ENCODE measurements at regions not wholly inside any gene's neighbourhood (a gene's known extent, or its start where the extent isn't known, plus 50 kb on each side); places are given as distances from the start of the nearest gene placed in this dataset.
"Not testable (repeated sequence)": the region's sequence is repeated elsewhere in the genome, so short reads cannot be mapped to it uniquely, and the experiment has no call there.

DNA sequence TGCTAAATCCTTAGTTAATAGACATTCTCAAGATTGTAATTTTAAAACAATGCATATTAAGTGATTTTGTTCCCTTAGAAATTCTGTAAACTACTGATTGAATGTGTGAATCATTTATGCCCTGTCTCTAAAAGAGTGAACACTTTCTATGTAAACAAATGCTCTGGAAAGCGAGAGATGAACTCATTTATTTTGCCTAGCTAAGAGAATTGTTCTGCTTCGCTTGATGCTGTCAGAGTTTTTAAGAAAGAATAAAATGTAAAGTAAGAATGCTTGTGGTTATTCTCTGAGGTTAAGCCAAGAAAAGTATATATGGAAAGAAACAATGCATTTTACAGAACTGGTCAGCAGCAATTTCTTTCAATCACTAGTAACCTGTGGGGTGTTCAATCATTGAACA, 347.4 kb upstream of the NUDT12 start:
- no peak for DNase-seq

DNA sequence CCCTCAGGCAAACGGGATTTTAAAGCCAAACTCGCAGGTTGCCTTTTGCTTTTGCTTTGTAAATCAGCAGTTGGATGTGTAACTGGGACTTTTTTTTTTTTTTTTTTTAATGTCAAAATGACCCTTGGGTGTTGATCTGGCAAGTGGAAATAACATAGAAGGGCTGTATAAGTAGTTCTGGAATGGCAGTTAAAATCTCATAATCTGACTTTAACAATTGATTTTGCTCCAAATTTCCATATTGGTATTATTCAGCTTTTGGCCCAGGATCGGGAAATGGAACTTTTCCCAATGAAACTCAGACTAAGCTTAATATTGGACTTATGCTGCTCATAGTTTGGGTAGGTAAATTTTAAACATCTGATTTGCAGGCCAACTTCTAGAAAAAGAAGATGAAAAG, 346.8 kb upstream of the NUDT12 start:
- DNase-seq = no peak

DNA sequence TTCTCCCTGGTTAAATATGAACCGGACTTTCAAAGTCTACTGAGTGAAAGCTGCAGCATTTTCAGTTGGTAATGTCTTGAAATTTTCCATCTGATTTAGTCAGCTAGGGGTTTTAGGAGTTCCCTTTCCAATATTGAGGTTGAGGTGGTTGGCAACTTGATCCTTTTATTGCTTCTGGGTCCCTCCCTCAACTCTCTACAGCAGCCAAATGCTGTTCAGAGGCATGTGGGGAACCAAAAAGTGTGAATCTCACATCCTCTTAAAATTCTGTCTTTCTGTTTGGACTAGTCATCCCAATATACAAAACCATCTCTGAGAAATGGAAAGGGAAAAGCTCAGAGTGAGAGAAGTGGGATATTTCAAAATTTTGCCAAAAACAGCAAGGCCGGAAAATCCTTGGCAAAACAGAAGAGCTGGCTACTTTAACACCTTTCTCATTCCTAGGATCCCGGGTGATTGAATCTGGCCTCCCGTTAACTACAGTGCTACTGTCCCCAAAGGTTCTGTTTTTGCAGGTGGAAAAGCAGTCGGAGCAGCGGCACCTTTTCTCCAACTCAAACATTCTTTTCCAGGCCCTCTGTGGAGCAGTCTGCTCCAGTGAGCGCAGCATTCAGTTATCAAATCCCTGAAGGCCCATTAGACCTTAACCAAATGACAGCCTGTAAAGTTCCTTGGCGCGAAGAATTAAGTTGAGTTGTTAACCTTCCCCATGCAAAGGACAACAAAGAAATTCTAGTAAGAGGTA, 345.9 kb upstream of the NUDT12 start:
- no peak for DNase-seq

DNA sequence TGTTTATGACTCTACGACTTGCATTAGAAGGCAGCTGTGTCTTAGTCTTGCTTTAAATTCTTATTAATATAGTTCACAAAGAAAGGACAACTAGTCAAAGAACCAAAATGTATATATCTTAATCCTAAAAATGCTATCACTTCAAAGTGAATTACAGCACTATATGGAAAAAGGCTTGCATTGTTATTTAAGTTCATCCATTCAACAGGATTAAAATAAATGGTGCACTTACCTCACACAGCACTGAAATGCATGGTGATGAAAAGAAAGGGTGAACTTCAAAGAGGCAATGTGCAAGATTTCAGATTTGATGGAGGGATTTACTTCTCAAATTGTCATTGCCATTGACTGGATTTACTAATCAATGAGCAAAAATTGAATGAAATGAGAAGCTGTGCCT, 344.4 kb upstream of the NUDT12 start:
- DNase-seq = no peak

DNA sequence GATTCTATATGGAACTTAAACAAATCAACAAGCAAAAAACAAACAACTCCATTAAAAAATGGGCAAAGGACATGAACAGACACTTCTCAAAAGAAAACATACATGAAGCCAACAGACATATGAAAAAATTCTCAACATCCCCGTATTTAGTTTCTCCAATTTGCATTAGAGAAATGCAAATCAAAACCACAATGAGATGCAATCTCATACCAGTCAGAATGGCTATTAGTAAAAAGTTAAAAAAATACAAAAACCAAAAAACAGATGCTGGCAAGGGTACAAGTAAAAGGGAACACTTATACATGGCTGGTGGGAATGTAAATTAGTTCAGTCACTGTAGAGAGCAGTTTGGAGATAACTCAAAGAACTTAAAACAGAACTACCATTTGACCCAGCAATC, 342.1 kb upstream of the NUDT12 start:
- DNase-seq = no peak

DNA sequence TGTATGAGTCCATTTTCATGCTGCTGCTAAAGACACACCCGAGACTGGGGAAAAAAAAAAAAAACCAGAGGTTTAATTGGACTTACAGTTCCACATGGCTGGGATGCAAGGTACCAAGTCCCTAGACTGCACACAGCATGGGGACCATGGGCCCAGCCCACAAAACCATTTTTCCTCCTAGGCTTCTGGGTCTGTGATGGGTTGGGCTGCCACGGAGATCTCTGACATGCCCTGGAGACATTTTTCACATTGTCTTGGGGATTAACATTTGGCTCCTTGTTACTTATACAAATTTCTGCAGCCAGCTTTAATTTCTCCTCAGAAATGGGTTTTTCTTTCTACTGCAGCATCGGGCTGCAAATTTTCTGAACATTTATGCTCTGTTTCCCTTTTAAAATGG, 340.3 kb upstream of the NUDT12 start:
- no peak for DNase-seq

DNA sequence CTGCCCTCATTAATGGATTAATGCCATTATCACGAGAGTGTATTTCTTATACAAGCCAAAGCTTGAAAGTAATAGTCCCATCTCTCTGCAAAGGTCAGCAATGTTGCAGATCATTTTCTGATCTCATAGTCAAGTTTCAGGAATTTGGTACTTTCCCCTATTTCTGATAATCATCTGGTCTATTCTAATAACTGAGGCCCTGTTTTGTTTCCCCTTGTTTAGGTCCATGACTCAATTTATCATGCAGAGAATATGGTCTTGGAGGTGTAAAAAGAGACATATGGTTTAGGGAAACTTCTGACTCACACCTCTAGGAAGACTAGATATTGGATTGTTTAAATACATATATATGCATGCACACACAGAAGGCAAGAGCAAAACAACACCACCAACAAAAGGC, 339.3 kb upstream of the NUDT12 start:
- no peak for DNase-seq

DNA sequence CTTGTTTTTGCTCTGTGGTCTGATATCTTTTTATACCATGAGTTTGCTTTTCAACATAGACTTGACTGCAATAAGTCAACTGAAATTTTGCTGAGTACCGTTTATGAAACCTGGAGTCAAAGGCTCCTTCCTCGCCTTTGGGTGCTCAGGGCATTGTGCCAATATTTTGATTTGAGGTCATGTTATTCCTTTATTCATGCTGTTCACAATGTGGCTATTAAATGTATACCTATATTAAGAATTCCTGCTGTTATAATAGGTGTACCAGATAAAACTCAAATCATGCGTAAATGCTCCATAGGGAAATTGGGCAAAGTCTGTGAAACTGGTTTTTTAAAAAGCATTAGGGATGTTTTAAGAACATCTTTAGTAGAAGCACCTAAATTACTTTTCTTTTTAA, 334.0 kb upstream of the NUDT12 start:
- no peak for DNase-seq

DNA sequence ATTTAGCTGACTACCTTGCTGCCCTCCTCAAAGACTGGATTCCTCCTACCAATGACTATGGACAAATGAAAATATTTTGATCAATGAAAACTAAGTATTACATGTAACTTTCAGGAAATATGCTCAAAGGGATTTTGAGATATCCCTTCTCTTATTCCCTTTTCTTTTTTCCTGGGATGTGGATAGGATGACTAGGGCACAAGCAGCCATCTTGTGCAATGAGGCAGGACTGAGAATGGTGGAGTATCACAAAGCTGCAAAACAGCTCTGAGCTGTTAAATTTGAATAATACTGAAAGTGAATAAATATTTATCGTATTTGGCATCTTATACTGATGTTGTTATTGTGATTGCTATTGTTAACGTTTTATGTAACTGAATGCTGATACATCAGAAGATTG, 333.1 kb upstream of the NUDT12 start:
- no peak for DNase-seq

DNA sequence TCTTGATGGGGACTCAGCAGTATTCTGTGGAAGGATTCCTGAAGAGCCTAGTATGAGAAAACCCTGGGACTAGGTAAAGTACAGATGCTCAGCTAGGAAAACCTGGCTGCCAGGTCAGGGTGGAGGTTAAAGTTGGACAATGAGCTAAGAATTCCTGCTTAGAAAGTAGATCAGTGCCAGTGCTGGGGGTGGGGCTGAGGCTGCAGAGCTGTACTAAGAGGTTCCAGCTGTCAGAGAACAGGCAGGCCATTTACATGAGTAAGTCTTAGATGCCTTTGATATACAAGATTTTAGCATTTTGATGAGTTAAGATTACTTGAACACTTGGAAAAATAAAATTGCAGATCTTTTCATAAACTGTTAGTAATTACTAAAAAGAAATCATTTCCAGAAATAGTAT, 332.3 kb upstream of the NUDT12 start:
- DNase-seq = no peak

DNA sequence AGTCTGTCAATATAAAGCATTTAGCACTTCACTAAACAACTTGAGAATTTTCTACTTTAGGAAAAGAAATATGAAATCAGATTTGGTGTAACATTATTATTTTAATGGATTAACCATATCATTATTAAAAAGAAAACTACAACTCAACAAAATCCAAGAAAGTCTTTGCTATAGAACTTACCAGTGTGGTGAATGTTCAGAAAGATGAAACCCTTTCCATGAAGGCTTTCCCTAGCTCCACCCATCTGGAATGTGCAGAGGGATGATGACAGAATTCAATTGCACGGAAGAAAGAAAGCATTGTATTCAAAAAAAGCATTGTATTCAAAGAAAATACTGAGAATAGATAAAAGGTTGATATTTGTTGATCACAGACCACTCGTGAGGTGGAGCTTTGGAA, 328.6 kb upstream of the NUDT12 start:
- no peak for DNase-seq

DNA sequence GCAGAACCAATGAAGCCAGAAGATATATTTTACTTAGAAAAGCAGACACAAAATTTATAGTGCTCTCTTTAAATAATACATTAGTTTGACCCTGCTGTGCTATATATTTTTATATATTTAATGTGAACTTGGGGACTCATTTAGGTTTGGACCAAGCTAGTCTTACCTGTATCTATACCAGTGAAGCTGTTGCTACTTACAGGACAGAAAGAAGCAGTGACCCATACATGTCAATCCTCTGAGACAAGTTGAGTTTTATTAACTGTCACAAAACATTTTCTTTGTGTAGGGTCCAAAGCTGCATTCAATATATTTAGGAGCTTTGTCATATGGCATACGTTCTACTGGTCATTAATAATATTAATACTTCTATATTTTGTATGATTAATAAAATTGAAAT, 327.7 kb upstream of the NUDT12 start:
- DNase-seq = no peak

DNA sequence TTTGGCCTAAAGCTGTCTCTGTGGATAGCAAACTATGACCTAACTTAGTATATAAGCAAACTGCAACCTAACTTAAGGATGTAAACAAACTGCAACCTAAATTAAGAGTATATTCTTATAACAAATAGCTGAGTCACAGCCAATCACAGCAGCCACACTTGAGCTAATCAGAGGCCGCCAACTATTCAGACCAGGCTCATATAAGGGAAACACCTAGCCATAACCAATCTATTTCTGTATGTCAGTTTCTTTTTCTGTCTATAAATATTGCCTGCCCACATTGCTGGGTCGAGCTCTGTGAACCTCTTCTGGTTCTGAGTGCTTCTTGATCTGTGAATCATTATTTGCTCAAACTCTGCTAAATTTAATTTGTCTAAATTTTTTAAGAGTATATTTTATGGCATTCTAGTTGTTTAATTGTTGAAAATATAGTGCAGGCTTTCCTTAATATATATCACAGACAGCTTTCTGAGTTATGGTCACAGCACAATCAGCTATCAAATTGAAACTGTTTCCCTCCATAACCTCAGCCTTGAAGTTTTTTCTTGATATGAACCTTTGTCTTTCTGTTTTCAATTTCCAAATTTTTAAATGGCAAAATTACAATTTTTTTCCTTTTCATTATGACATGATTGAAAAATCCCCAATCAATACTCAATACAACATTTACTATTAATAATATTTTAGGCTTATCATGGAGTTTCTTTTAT, 327.1 kb upstream of the NUDT12 start:
- DNase-seq = no peak

DNA sequence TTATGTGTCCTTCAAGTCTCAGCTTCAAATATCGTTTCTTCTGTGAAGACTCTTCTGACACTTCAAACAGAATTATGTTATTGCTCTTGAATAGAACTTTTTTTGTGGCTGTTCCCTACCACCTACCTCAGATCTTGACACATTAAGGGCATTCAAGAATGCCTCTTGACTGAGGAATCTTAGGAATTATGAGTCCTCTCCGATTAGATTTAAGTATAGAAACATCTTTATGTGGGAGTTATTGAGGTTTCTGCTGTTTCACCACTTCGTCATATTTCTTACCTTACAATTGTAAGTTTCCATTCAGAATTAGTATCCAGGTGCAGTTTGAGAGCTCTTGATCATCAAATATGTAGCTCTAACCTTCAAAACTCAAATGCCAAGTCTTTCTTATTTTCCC, 324.2 kb upstream of the NUDT12 start:
- DNase-seq = no peak

DNA sequence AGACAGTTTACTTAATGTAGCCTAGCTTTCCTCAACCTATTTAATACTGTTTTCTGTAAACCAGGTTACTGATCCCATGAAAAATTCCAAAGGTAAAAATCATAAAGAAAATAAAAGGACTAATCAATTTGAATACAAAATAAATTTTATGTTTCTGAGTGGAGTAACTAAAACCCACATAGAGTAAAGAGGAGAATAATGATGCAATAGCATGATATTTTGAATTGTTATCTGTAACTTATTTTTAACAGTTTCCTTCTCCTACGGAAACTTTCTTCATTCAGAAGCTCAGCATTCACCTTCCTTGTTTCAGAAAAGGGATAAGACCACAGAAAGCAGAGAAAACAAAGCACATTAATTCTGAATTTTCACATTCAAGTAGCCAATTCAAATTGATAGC, 320.6 kb upstream of the NUDT12 start:
- DNase-seq = no peak

DNA sequence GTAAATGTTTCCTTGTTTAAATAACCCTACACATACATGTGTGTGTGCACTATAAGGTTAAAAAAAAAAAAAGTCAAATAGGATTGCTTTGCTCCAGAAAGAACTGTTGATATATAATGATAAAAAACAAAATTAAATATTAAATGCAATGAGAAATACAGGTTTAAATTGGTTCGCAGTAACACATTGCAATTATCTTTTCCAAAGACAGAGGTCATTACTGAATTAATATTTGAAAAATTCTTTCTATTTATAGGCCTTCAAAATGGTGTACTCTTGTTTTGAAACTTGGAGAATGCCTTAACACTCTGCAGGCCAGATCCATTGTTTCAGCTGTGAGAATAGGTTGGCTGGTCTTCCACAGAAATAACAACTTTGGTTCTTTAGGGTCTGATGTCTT, 319.0 kb upstream of the NUDT12 start:
- DNase-seq = no peak

DNA sequence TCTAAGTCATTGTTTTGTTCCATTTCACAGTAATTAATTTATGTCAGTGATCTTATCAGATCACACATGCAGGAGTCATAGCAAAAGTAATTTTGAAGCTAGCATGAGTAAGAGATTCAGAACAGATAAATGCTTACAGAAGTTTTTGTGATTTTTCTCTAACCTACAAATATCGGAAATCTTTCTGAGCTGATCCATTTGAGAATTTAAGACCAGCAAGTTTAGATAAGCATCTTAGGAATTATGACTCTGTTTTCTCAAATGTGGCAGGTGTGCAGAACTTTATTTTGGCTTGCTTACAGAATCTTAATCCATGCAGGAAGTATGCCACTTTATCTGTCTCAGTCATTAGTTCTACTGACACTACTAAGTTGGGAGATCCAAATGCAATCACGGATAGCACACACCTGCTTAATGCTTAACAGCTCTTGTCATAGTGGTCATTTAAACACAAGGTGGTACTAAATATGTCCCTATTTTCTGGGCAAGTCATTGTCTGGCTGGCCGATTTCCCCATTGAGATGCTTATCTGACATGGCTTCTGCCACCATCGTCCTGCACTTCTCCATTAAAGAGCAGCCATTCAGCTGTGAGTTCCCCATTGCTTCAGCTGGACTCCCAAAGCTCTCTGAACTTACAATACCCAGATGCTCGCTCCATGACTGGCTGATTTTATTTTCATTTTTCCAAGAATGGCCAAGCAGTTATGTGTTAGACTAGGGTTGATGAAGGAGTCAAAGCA, 305.4 kb upstream of the NUDT12 start:
- DNase-seq = no peak

DNA sequence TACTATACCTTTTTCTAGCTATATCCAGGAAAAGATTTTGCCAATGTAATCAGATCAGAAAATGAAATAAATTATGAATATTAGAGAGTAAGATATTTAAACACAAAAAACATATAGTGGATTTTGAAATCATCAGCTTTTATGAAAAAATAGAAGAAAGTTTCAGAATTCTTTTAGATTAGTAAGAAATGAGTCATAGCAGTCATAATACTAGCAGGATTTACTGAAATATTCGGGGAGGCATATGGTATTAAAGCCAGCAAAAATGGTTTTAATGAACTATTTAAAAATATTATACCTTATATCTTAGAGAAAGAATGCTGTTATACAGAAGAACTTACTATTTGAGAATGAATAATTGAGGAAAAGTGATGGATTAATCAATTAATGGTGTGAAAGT, 303.6 kb upstream of the NUDT12 start:
- no peak for DNase-seq

DNA sequence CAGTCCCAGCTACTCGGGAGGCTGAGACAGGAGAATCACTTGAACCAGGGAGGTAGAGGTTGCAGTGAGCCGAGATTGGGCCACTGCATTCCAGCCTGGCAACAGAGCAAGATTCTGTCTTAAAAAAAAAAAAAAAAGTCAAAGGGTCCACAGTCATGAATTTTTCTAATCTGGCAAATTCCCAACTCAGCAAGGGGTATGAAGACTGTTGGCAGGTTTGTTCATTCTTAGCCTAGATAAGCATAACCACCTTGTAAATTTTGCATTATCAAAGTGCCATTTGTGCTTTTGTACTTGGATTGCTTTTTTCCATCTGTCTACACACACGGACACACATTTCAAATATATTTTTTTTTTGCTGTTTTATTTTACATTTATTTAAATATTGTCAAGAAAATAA, 299.8 kb upstream of the NUDT12 start:
- no peak for DNase-seq

DNA sequence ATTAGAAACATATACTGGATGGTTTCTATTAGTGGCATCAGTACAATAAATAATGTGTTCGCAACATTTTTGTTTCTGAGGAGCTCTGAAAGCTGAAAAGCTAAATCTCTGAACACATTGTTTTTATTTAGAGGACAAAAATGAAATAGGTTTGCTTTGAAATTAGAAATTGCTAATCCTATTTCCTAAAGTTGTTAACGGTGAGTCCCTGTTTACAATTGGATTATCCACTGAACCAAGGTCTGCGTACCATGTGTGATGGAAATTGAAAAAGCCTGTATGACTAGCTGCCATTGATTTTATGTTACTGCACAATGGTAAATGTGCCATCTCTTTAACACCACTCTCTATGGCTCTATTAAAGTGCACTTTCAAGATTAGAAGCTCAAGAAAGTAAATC, 297.7 kb upstream of the NUDT12 start:
- no peak for DNase-seq

DNA sequence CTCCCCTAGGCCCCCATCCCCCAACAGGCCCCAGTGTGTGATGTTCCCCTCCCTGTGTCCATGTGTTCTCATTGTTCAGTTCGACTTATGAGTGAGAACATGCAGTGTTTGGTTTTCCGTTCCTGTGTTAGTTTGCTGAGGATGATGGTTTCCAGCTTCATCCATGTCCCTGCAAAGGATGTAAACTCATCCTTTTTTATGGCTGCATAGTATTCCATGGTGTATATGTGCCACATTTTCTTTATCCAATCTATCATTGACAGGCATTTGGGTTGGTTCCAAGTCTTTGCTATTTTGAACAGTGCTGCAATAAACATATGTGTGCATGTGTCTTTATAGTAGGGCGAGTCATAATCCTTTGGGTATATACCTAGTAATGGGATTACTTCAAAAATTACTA, 295.8 kb upstream of the NUDT12 start:
- DNase-seq = not testable (repeated sequence)

DNA sequence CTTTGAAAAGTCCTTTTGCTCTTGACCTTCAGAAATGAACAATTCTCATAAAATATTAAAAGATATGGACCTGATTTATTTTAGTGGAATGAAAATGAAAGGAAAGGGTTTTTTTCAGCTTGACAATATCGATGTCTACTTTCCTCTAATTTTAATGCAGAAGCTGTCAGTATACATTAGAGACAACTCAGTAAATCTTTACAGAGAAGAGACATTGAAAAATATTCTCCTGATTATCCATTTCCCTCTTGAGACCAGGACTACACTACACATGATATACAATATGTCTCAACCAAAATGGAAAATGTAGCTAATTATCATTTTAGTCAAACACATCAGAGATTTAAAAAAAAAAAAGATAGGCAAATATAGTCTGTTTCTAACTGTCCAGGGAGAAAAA, 288.5 kb upstream of the NUDT12 start:
- no peak for DNase-seq

DNA sequence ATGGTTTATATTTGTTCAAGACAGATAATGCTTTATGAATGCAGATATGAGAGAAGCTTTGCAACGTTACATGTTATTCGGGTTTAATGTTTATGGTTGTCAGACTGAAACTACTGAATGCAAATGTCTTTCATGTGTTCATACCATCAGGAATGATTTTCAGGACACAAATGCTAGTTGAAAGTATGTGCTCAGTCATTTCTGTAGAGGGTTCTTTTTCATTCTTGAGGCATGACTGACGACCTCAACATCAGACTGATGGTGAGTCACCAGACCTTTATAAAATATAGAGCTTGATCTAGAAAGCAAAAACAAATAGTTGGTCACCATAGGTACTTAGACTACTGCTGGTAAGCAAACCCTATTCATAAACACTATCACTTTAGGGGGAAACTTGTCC, 287.3 kb upstream of the NUDT12 start:
- DNase-seq = no peak

DNA sequence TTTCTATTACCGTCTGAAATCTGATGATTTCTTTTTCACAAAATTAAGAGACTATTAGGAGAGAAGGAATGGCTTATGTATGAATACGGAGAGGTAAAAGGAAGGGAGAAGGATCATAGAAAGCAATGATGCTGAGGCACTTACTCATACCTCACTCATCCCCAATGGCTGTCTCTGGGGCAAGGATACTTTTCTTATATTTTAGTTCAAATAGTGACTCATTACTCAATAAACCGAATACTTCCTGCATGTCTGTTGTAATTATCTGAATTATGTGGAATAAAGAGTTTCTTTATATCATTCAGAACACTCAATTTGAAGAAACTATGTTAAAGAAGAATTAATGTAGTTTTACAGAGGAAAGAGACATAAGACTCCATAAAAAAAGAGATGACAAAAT, 284.5 kb upstream of the NUDT12 start:
- DNase-seq = no peak

All from CD4-positive, alpha-beta T cell treated with Interleukin-17A for 1 hour (primary cell).